Parathyroid adenoma (tissue), 2 donors: ENCODE measurements at regions not wholly inside any gene's neighbourhood (a gene's known extent, or its start where the extent isn't known, plus 50 kb on each side); places are given as distances from the start of the nearest gene placed in this dataset.

ENCODE experiments used
- H2AFZ ChIP-seq: fragments of 300-600 bp; sonication (generic); one replicate; pipeline ENCODE4 v1.7.0; 2017; ENCODE audit warnings: antibody characterized with exemption, mild to moderate bottlenecking
- H3K27ac ChIP-seq: fragments of 300-600 bp; sonication (generic); one replicate; pipeline ENCODE4 v1.7.0; 2017
- H3K27me3 ChIP-seq: fragments of 300-600 bp; sonication (generic); one replicate; pipeline ENCODE4 v1.7.0; 2017; ENCODE audit warnings: low read length; ENCODE audit not compliant: control insufficient read depth, insufficient read depth
- H3K36me3 ChIP-seq: fragments of 300-600 bp; sonication (generic); one replicate; pipeline ENCODE4 v1.7.0; 2017; ENCODE audit warnings: low read length; ENCODE audit not compliant: control insufficient read depth, insufficient read depth
- H3K4me1 ChIP-seq: fragments of 300-600 bp; sonication (generic); one replicate; pipeline ENCODE4 v1.7.0; 2017; ENCODE audit warnings: control low read depth
- H3K4me2 ChIP-seq: fragments of 300-600 bp; sonication (generic); one replicate; pipeline ENCODE4 v1.7.0; 2017; ENCODE audit warnings: low read length
- H3K4me3 ChIP-seq: fragments of 300-600 bp; sonication (generic); one replicate; pipeline ENCODE4 v1.7.0; 2017; ENCODE audit warnings: low read depth, low read length
- H3K79me2 ChIP-seq: fragments of 300-600 bp; sonication (generic); one replicate; pipeline ENCODE4 v1.7.0; 2017; ENCODE audit warnings: control low read depth
- H3K9ac ChIP-seq: fragments of 300-600 bp; sonication (generic); one replicate; pipeline ENCODE4 v1.7.0; 2017; ENCODE audit warnings: mild to moderate bottlenecking
- H3K9me3 ChIP-seq: fragments of 300-600 bp; sonication (generic); one replicate; pipeline ENCODE4 v1.7.0; 2017; ENCODE audit warnings: low read length; ENCODE audit not compliant: control insufficient read depth
- CTCF ChIP-seq: fragments of 300-600 bp; sonication (generic); IDR thresholded peaks from one replicate; pipeline ENCODE4 v1.7.0; 2017; ENCODE audit warnings: antibody characterized with exemption, mild to moderate bottlenecking
- donor health status: primary hyperparathyroidism.

- H3K36me3 ChIP-seq, result no peaks in the 10 kb centered on the region
- H3K4me2 ChIP-seq, result no peak overlapping the region
- no peaks in the 10 kb centered on the region for H3K9me3 ChIP-seq
- H3K27ac ChIP-seq, result no peak overlapping the region
- no peak overlapping the region for H3K9ac ChIP-seq
- no peak for TF ChIP-seq CTCF
- H2AFZ ChIP-seq, result no peak overlapping the region
- H3K4me3 ChIP-seq, result no peak overlapping the region
- no peaks in the 10 kb centered on the region for H3K79me2 ChIP-seq
- no peaks in the 10 kb centered on the region for H3K27me3 ChIP-seq
- H3K4me1 ChIP-seq, result no peaks in the 10 kb centered on the region
These were observed 381.6 kb downstream of the NDFIP2 start for GRCh38 chr13:79862515-79862914.

- TF ChIP-seq CTCF, result no peak
- Histone ChIP-seq H3K4me3 (no peak overlapping the region), H3K79me2 (no peaks in the 10 kb centered on the region), H3K4me1 (no peaks in the 10 kb centered on the region), H3K27ac (no peak overlapping the region), H3K4me2 (no peak overlapping the region), H3K36me3 (no peaks in the 10 kb centered on the region), H3K27me3 (no peaks in the 10 kb centered on the region), H3K9ac (no peak overlapping the region), H3K9me3 (no peaks in the 10 kb centered on the region), H2AFZ (no peak overlapping the region)
These were observed 380.8 kb downstream of the NDFIP2 start for GRCh38 chr13:79861731-79862130.

GRCh38 chr13:79860791-79861190 is 379.8 kb downstream of the NDFIP2 start:
- Histone ChIP-seq H3K9me3 (no peaks in the 10 kb centered on the region), H3K36me3 (no peaks in the 10 kb centered on the region), H3K4me1 (no peaks in the 10 kb centered on the region), H3K27me3 (no peaks in the 10 kb centered on the region), H3K4me2 (no peak overlapping the region), H3K4me3 (no peak overlapping the region), H3K27ac (no peak overlapping the region), H3K9ac (no peak overlapping the region), H2AFZ (no peak overlapping the region), H3K79me2 (no peaks in the 10 kb centered on the region)
- TF ChIP-seq CTCF, result no peak

GRCh38 chr13:79859756-79860155 is 378.8 kb downstream of the NDFIP2 start:
- H3K27ac ChIP-seq, result no peak overlapping the region
- H3K4me2 ChIP-seq, result no peak overlapping the region
- no peaks in the 10 kb centered on the region for H3K79me2 ChIP-seq
- H3K9me3 ChIP-seq, result no peaks in the 10 kb centered on the region
- H3K27me3 ChIP-seq, result no peaks in the 10 kb centered on the region
- H2AFZ ChIP-seq, result no peak overlapping the region
- no peak overlapping the region for H3K4me3 ChIP-seq
- no peak for TF ChIP-seq CTCF
- no peak overlapping the region for H3K9ac ChIP-seq
- H3K4me1 ChIP-seq, result no peaks in the 10 kb centered on the region
- H3K36me3 ChIP-seq, result no peaks in the 10 kb centered on the region

GRCh38 chr13:79853251-79853650 is 372.3 kb downstream of the NDFIP2 start:
- no peak overlapping the region for H3K4me2 ChIP-seq
- H3K36me3 ChIP-seq, result no peaks in the 10 kb centered on the region
- no peaks in the 10 kb centered on the region for H3K79me2 ChIP-seq
- no peaks in the 10 kb centered on the region for H3K9me3 ChIP-seq
- no peak overlapping the region for H3K9ac ChIP-seq
- TF ChIP-seq CTCF, result no peak
- H3K4me1 ChIP-seq, result no peaks in the 10 kb centered on the region
- H3K27ac ChIP-seq, result no peak overlapping the region
- no peak overlapping the region for H3K4me3 ChIP-seq
- H2AFZ ChIP-seq, result no peak overlapping the region
- no peaks in the 10 kb centered on the region for H3K27me3 ChIP-seq
